Ishikawa (cell line): ENCODE measurements at regions not wholly inside any gene's neighbourhood (a gene's known extent, or its start where the extent isn't known, plus 50 kb on each side); places are given as distances from the start of the nearest gene placed in this dataset.

Experiments used
- EP300 ChIP-seq: IDR thresholded peaks from 2 replicates; pipeline ENCODE4 v1.6.1; 2012; ENCODE audit warnings: borderline replicate concordance
- RAD21 ChIP-seq: IDR thresholded peaks from 2 replicates; pipeline ENCODE4 v1.6.1; 2012; ENCODE audit warnings: low read depth
- TCF12 ChIP-seq: IDR thresholded peaks from 2 replicates; pipeline ENCODE4 v1.6.1; 2012; ENCODE audit warnings: low read depth
- TF ChIP-seq, protein P1 (sequence below): IDR thresholded peaks from 2 replicates; pipeline ENCODE4 v1.6.1; 2012; ENCODE audit warnings: low read depth, mild to moderate bottlenecking

DNA sequence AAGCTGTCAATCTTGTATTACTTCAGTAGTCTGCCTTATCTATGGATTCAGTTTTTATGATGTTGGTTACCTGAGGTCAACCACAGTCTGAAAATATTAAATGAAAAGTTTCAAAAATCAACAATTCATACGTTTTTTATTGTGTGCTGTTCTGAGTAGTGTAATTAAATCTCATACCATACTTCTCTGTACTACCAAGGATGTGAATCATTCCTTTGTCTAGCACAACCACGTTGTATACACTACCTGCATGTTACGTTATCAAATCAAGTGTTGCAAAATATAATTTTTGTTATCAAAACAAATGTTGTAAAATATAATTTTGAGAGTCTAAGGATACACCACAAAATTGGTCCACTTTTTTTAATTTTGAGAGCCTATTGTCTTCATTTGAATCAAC, 590.2 kb upstream of the SETBP1 start:
- TF ChIP-seq EP300 = no peak
- no peak for TF ChIP-seq RAD21
- TF ChIP-seq TCF12 = no peak
- TF ChIP-seq, protein P1, sequence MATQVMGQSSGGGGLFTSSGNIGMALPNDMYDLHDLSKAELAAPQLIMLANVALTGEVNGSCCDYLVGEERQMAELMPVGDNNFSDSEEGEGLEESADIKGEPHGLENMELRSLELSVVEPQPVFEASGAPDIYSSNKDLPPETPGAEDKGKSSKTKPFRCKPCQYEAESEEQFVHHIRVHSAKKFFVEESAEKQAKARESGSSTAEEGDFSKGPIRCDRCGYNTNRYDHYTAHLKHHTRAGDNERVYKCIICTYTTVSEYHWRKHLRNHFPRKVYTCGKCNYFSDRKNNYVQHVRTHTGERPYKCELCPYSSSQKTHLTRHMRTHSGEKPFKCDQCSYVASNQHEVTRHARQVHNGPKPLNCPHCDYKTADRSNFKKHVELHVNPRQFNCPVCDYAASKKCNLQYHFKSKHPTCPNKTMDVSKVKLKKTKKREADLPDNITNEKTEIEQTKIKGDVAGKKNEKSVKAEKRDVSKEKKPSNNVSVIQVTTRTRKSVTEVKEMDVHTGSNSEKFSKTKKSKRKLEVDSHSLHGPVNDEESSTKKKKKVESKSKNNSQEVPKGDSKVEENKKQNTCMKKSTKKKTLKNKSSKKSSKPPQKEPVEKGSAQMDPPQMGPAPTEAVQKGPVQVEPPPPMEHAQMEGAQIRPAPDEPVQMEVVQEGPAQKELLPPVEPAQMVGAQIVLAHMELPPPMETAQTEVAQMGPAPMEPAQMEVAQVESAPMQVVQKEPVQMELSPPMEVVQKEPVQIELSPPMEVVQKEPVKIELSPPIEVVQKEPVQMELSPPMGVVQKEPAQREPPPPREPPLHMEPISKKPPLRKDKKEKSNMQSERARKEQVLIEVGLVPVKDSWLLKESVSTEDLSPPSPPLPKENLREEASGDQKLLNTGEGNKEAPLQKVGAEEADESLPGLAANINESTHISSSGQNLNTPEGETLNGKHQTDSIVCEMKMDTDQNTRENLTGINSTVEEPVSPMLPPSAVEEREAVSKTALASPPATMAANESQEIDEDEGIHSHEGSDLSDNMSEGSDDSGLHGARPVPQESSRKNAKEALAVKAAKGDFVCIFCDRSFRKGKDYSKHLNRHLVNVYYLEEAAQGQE = no peak
